Stimulated activated CD4-positive, alpha-beta T cell treated with anti-CD3 and anti-CD28 coated beads, Interleukin-1b, Interleukin-23, amount 100 ng/mL, for 48 hours (primary cell): ENCODE measurements at regions not wholly inside any gene's neighbourhood (a gene's known extent, or its start where the extent isn't known, plus 50 kb on each side); places are given as distances from the start of the nearest gene placed in this dataset.
"Not testable (repeated sequence)": the region's sequence is repeated elsewhere in the genome, so short reads cannot be mapped to it uniquely, and the experiment has no call there.

Experiments used
- DNase-seq: peaks from one replicate; pipeline ENCODE4 v3.0.0-alpha.2; 2020

DNA sequence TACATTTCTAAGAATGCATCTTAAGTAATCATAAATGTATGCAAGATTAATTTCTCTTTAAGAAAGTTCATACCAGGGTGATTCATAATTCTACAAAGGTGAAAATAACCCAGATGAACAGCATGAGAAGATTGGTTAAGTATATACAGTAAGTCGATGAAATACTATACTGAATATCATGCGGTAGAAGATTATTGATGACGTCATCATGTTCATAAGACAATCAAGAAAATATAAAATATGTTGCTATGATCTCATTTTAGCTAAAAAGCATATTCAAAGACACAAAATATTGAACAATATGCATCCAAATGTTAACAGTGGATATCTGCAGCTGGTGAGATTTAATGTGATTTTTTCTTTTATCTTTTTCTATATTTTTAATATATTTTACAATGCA, 312.0 kb upstream of the FGF13 start:
- no peak for DNase-seq

DNA sequence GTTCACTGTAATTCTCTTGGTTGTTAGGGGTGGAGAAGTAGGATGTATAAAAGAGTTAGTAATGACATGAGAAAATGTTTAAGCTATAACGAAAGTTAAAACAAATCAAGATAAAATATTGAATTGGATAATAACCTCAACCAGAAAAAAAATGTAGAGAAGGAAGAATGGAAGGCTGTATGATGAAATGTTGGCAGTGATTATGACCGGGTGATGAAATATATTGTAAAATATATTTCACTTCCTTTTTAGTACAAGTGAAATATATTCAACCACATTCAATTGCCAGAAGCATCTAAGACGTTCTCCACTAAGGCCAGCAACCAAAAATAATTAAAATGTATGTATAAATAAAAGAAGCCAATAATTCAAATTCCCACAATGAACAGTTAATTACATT, 309.3 kb upstream of the FGF13 start:
- no peak for DNase-seq

DNA sequence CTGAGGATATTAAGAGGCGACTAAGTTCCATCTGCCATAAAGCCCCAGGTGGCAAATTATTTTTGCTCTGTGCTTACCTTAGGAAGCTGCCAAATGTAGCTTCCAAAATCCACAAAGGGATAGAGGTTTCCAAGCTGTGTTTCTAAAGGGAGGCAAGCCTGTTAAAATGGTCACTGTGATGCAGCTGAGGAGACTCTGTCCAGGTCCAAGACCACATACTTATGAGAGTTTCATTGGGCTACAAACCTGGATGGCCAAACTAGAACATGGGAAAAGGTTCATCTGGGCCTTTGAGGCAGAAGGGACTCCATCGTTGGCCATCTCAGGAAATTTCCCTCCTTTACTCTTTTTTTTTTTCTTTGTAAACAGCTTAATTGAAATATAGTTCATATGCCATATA, 306.9 kb upstream of the FGF13 start:
- DNase-seq, result no peak

DNA sequence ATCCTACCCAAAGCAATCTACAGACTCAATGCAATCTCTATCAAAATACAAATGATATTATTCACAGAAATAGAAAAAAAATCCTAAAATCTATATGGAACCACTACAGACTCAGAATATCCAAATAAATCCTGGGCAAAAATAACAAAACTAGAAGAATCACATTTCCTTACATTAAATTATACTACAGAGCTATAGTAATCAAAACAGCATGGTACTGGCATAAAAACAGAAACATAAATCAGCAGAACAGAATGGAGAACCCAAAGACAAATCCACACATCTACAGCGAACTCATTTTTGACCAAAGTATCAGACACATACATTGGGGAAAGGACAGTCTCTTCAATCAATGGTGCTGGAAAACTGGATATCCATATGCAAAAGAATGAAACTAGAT, 304.1 kb upstream of the FGF13 start:
- no peak for DNase-seq

DNA sequence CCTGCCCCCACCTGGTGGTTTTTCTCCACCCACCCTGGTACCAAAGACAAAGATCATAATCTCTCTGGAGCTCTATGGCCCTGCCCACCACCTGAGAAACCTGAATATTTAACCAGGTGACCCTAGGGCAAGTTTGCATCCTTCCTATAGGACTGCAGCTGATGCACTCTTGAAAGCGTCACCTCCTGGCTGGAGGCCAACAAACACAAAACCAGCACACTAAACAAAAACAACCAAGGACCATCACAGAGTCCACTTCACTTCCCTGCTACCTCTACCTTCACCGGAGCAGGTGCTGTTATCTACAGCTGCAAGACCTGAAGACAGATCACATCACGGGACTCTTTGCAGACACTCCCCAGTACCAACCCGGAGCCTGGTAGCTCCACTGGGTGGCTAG, 296.7 kb upstream of the FGF13 start:
- no peak for DNase-seq

- not testable (repeated sequence) for DNase-seq
These were observed 292.5 kb upstream of the FGF13 start for GRCh38 chrX:139003856-139004527.

GRCh38 chrX:139002319-139002718, 290.8 kb upstream of the FGF13 start:
- no peak for DNase-seq

- DNase-seq, result no peak
These were observed 284.8 kb upstream of the FGF13 start for GRCh38 chrX:138996268-138996667.

GRCh38 chrX:138995458-138995857, 283.9 kb upstream of the FGF13 start:
- DNase-seq, result no peak

- DNase-seq, result not testable (repeated sequence)
These were observed 278.9 kb upstream of the FGF13 start for GRCh38 chrX:138990425-138990824.

DNA sequence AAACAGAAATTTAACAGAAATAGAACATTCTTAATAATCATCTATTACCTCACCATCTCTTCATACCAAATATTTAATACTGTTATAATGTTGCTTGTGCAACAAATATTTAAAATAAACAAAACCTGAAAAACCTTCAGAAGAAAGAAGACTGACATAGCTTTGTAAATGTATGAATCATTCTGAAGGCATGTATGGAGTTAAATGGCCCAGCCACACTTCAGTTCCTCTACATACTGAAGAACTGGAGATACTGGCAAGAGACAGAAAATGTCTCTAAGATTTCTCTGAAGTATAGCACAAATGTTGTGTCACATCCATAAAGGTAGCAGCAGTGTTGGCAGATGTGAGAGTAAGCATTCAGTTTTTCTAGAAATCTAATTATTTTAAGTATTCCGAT, 275.3 kb upstream of the FGF13 start:
- no peak for DNase-seq

DNA sequence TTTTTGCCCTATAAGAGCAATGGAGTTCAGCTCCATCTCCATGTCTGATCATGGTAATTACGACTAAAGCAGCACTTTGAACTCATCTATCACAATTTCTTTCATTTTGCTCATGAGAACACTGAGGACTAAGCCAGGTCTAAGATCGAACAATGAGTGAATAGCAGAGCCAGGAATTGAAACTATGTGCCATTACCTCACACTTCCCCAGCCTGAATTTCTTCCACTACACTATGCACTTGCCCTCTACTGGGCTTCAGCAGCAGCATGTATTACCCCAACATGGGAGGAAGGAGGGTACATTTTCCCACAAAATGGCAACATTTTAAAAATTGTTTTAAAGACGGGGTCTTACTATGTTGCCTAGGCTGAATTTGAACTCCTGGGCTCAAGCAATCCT, 274.7 kb upstream of the FGF13 start:
- no peak for DNase-seq

- DNase-seq, result no peak
These were observed 270.8 kb upstream of the FGF13 start for GRCh38 chrX:138982365-138982764.

DNA sequence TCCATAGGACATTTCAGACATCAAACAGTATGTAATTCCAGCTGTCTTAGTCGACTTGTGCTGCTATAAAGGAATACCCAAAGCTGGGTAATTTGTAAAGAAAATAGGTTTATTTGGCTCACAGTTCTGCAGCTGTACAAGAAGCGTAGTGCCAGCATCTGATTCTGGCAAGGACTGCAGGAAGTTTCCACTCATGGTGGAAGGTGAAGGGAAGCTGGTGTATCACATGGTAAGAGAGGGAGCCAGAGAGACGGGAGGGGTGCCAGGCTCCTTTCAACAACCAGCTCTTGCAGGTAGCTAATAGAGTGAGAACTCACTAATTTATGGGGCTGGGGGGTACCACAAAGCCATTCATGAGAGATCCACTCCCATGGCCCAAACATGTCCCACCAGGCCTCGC, 253.0 kb upstream of the FGF13 start:
- no peak for DNase-seq

- DNase-seq, result not testable (repeated sequence)
These were observed 250.9 kb upstream of the FGF13 start for GRCh38 chrX:138962419-138962818.

- DNase-seq, result no peak
These were observed 243.5 kb upstream of the FGF13 start for GRCh38 chrX:138954976-138955375.

DNA sequence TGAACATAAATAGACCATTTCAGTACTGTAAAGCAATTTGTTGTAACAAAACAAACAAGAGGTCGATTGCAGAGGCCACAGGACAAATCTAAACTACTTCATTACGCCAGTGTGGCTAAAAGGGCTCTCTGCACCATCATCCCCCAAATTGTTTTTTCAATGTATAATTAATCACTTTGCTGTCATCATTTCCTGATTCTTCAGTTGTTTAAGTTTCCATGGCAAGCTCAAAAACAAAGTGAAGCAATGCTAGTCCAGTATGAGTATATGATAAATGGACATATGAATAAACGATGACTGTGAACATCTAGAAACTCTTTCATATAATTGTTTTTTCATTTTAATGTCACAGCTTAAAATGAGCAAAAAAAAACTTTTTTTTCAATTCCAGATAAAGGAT, 235.4 kb upstream of the FGF13 start:
- no peak for DNase-seq

DNA sequence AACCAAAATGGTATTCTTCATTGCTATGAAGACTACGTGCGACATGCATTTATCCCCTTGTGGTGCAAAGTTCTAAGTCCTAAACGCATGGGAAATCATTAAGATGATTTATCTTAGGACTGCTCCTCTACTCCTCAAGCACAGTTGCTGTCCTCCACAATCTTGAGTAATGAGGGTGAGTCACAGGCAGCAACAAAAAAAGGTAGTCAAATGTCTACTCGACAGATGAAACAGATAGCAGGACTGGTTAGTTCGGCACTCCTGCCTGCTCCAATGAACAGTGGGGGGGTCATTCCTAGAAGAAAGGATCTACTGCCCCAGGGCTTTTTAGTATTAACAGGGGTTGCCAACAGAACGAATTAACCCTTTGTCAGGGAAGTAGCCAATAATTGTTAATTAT, 233.7 kb upstream of the FGF13 start:
- no peak for DNase-seq

- DNase-seq, result no peak
These were observed 227.5 kb upstream of the FGF13 start for GRCh38 chrX:138939038-138939437.

GRCh38 chrX:138938003-138938402, 226.5 kb upstream of the FGF13 start:
- no peak for DNase-seq

- DNase-seq, result no peak
These were observed 219.7 kb upstream of the FGF13 start for GRCh38 chrX:138931212-138931611.

- DNase-seq, result no peak
These were observed 219.0 kb upstream of the FGF13 start for GRCh38 chrX:138930583-138930945.

DNA sequence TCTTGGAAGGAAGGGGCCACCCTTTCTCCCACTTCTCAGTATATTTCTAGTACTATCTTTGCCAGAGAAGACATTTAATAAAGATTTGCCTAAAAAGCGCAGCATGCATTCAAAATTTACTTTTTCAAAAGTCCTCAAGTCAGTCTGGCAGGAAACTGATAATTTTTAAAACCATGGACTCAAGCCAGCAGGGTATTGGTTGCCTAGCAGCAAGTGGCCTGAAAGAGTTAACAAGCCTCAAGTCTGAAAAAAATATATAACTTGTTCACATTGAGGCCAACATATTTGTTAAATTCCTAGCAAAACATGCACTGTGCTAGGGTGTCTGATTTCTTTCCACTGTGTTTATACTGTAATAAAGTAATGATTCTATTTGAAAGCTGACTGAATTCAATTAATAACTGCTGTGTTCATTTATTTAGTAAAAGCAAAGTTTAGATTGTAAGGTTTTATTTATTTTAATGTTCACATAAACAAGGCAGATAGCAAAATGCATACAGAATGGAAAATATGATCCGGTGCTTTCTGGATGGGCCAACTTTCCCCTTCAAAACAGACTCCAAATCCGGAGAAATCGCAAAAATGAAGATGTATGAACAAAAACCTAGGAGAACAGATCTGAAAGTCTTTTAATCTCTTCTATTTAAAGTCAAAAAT, 218.5 kb upstream of the FGF13 start:
- no peak for DNase-seq

- no peak for DNase-seq
These were observed 217.4 kb upstream of the FGF13 start for GRCh38 chrX:138928737-138929459.
